HG03025 (cell line): ENCODE measurements at regions not wholly inside any gene's neighbourhood (a gene's known extent, or its start where the extent isn't known, plus 50 kb on each side); places are given as distances from the start of the nearest gene placed in this dataset.

Source experiments
- ATAC-seq: cut with Tn5 transposase; IDR thresholded peaks from one replicate; pipeline ENCODE4 v1.9.1; 2021; ENCODE audit warnings: mild to moderate bottlenecking, moderate library complexity; ENCODE audit not compliant: unreplicated experiment, low FRiP score

- ATAC-seq, result no peak
These were observed 836.8 kb upstream of the LCORL start for GRCh38 chr4:18858229-18858922.

DNA sequence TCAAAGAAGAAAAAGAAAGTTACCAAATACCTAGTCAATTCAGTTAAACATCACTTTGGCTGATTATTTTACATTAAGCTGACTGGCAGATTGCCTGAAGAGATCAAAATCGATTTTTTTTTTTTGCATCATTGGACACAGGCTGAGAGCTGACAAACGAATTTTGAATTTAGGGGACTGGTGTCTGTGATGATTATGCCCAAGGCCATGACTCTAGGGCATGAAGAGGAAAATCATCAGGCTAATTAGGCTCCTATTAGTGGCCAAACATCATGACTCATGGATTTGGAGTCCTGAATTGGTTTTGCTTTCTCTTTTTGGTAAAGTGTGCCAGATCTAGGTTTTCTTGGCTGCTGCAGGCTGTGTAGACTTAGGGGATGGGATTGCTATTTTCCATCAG, 829.3 kb upstream of the LCORL start:
- ATAC-seq, result no peak

- no peak for ATAC-seq
These were observed 825.8 kb upstream of the LCORL start for GRCh38 chr4:18847249-18847890.

- no peak for ATAC-seq
These were observed 824.8 kb upstream of the LCORL start for GRCh38 chr4:18846313-18846712.

GRCh38 chr4:18844726-18845125, 823.2 kb upstream of the LCORL start:
- ATAC-seq, result no peak

- no peak for ATAC-seq
These were observed 820.9 kb upstream of the LCORL start for GRCh38 chr4:18842431-18842830.

GRCh38 chr4:18840481-18840880, 818.9 kb upstream of the LCORL start:
- no peak for ATAC-seq

DNA sequence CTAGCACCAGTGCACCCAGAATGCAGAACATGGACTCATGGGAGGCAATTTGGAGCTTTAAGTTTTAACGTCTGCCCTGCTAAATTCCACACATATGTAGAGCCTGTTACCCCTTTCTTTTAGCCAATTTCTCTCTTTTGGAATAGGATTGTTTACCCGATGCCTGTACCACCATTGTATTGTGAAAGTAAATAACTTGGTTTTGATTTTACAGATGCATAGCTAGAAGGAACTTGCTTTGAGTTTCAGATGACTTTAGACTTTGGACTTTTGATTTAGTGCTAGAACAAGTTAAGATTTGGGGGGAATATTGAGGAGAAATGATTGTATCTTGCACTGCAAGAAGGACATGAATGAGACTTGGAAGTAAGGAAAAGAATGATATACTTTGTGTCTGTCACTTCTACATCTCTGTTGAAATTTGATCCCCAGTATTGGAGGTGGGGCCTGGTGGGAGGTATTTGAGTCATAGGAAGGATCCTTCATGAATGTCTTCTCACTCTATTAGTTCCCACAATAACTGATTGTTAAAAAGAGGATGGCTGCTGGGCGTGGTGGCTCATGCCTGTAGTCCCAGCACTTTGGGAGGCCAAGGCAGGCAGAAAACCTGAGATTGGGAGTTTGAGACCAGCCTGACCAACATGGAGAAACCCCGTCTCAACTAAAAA, 794.8 kb upstream of the LCORL start:
- ATAC-seq, result no peak

- no peak for ATAC-seq
These were observed 794.2 kb upstream of the LCORL start for GRCh38 chr4:18815779-18816173.

- ATAC-seq, result no peak
These were observed 793.7 kb upstream of the LCORL start for GRCh38 chr4:18815081-18815778.

DNA sequence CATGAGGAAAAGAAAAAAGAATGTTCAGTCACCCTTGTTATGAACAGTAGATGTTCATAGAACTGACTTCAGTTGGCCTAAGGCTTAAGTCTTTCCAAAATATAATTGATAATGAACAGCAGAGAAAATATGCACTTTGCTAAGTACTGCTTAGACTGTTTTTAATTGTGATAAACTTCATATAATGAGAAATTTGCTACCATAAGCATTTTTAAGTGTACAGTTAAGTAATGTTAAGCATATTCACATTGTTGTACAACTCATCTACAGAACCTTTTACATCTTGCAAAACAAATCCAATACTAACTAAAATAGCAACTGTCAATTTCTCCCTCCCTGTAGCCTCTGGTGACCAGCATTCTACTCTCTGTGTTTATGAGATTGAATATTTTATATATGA, 792.2 kb upstream of the LCORL start:
- no peak for ATAC-seq

- ATAC-seq, result no peak
These were observed 791.5 kb upstream of the LCORL start for GRCh38 chr4:18813055-18813454.

- ATAC-seq, result no peak
These were observed 782.2 kb upstream of the LCORL start for GRCh38 chr4:18803781-18804180.

DNA sequence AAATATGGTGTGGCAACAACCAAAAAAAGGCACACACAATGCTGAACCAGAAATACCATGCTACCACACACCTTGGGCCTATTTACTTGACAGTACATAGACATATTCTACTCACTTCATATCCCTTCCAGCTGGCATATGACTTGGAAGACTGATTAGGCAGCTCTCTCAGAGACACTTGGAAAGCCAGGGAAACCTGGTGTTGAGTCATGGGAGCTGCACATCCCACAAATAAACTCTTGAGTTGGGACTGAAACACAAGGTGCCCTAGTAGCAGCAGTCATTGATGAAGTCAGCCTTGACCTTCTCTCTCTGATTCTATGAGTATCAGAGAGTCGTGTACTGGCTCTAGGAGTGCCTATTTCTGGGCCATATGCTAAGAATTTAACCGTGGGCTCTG, 776.6 kb upstream of the LCORL start:
- no peak for ATAC-seq

DNA sequence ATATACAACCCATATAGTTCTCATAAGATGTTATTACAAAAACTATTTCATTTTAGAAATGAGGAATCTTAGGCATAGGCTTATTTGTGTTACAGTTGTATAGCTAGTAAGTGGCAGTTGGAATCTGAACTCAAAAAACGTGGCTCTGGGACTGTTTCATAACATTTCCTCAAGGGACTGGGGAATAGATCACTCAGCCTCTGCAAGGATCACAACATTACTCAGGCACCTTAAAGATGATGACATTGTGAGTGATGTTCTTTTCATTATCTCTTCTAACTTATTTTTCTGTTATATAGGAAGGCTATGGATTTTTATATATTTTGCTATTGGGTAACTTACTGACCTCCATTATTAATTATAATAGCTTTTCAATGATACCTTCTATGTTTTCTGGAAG, 774.2 kb upstream of the LCORL start:
- no peak for ATAC-seq

DNA sequence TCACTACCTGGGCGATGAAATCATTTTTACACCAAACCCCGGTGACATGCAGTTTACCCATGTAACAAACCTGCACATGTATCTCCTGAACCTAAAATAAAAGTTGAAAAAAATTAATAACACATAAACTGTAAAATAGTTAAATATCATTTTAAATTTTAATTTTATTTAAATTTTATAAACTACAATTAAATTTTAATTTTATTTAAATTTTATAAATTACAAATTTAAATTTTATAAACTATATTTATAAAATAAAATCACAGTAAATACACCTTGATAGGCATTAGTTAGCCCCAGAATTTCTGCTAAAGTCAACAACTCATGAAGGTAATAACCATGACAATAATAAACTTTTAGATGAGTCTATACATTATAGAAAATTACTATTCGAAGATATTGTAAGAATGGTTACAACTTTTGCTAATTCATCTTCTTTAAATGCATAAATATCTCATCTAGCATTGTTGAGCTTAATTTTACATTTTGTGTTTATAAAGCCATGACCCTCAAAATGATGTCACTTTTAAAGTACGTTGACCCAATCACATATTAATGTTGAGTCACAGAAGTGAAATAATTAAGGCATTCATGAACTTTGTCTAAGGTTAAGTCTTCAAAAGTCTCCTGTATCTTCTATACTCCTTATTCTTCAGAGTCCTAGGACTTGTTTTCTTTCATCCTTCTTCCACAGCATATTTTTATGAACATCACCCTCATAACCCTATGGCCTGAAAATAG, 755.8 kb upstream of the LCORL start:
- ATAC-seq, result no peak

GRCh38 chr4:18767921-18768320, 746.4 kb upstream of the LCORL start:
- no peak for ATAC-seq

DNA sequence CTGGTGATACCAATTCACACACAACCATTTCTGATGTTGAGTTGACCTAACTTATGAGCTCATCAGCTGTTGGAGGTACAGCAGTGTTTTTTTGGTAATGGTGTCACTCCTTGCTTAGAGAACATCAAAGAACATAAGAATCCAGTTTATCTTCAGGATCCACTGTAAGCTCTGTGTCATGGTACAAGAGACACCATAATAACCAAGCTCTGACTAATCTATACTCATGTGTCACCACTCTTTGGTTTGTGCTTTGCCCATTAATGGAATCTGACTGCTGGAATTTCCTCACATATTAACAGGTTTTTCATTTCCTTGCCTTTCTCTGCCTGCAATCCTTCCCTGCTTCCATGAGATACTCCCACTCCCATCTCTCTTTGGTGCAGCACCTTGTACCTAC, 735.1 kb upstream of the LCORL start:
- ATAC-seq, result no peak

DNA sequence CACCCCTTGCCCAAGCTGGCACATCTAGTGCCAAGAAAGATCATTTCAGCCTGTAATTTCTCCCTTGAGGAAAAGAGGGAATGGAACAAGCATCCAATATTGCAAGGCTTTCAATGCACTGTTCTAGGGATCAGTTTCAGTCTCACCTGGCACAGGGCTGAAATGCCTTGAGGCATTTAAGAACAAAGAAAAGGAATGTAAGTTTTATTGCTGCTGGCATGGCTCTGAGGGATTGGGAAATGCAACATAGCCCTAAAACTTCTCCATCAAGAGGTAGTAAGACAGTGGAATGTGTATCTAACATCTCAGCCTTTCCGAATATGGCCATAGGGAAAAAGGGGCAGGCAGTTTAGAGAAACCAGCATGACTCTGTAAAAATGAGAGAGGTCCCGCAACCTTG, 732.6 kb upstream of the LCORL start:
- ATAC-seq, result no peak

DNA sequence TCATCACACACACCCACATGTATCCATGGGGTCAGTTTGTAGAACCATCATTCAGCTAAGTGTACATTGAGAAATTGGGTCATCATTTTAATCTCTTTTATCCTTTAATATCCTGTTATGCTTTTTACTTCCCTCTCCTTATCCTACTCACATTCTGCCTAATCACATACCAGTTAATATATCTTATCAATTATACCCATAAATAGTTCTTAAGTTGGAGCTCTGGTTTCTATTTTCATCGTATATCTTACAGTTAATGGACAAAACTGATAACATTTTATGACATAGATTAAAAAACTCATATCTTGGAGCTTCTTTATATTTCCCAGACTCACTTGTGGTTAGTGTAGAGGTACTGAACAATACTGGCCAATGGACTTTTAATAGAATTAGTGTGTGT, 729.5 kb upstream of the LCORL start:
- ATAC-seq, result no peak

GRCh38 chr4:18749391-18749790, 727.8 kb upstream of the LCORL start:
- no peak for ATAC-seq
